H9 (cell line): ENCODE measurements at regions not wholly inside any gene's neighbourhood (a gene's known extent, or its start where the extent isn't known, plus 50 kb on each side); places are given as distances from the start of the nearest gene placed in this dataset.

Experiments
- DNase-seq: peaks from one replicate; pipeline ENCODE4 v3.0.0-alpha.2; 2017
- H2AFZ ChIP-seq: one replicate; pipeline ENCODE4 v1.6.1; 2013; ENCODE audit warnings: mild to moderate bottlenecking, low read length, control low read depth, moderate library complexity
- H2AK5ac ChIP-seq: 2 replicates; pipeline ENCODE4 v1.6.1; 2013; ENCODE audit warnings: low read length, control low read depth, mixed read lengths; ENCODE audit not compliant: insufficient read length
- H2BK120ac ChIP-seq: one replicate; pipeline ENCODE4 v1.6.1; 2013; ENCODE audit warnings: low read depth, mild to moderate bottlenecking, low read length, control low read depth, inconsistent platforms; ENCODE audit not compliant: poor library complexity, severe bottlenecking
- H2BK12ac ChIP-seq: 2 replicates; pipeline ENCODE4 v1.6.1; 2013; ENCODE audit warnings: low read length, control low read depth, mixed read lengths, low read depth; ENCODE audit not compliant: insufficient read length
- H2BK15ac ChIP-seq: 2 replicates; pipeline ENCODE4 v1.6.1; 2013; ENCODE audit warnings: low read depth, low read length, control low read depth
- H2BK20ac ChIP-seq: one replicate; pipeline ENCODE4 v1.6.1; 2013; ENCODE audit warnings: low read depth, mild to moderate bottlenecking, low read length, control low read depth, inconsistent platforms; ENCODE audit not compliant: poor library complexity, severe bottlenecking
- H2BK5ac ChIP-seq: 2 replicates; pipeline ENCODE4 v1.6.1; 2013; ENCODE audit warnings: low read length, control low read depth, mixed read lengths; ENCODE audit not compliant: insufficient read length
- H3K14ac ChIP-seq: 2 replicates; pipeline ENCODE4 v1.6.1; 2013; ENCODE audit warnings: low read length, control low read depth; ENCODE audit not compliant: insufficient read depth
- H3K18ac ChIP-seq: 2 replicates; pipeline ENCODE4 v1.6.1; 2013; ENCODE audit warnings: low read depth, mild to moderate bottlenecking, mixed read lengths, low read length, control low read depth; ENCODE audit not compliant: insufficient read length
- H3K23ac ChIP-seq: 2 replicates; pipeline ENCODE4 v1.6.1; 2013; ENCODE audit warnings: low read length, control low read depth, mixed read lengths, low read depth; ENCODE audit not compliant: insufficient read length
- H3K23me2 ChIP-seq: 2 replicates; pipeline ENCODE4 v1.6.1; 2013; ENCODE audit warnings: low read depth, mild to moderate bottlenecking, mixed read lengths, low read length, control low read depth; ENCODE audit not compliant: insufficient read length, poor library complexity, severe bottlenecking
- H3K27ac ChIP-seq: 2 replicates; pipeline ENCODE4 v1.5.1; 2013; ENCODE audit warnings: low read length, control low read depth, mixed read lengths, low read depth; ENCODE audit not compliant: insufficient read length
- H3K27me3 ChIP-seq: 2 replicates; pipeline ENCODE4 v1.6.1; 2013; ENCODE audit warnings: low read length, control low read depth, inconsistent platforms; ENCODE audit not compliant: insufficient read depth
- H3K4ac ChIP-seq: 2 replicates; pipeline ENCODE4 v1.6.1; 2013; ENCODE audit warnings: low read depth, mild to moderate bottlenecking, control low read depth, inconsistent platforms, low read length, moderate library complexity
- H3K4me1 ChIP-seq: 2 replicates; pipeline ENCODE4 v1.6.1; 2013; ENCODE audit warnings: low read length, control low read depth, inconsistent platforms; ENCODE audit not compliant: insufficient read depth
- H3K4me2 ChIP-seq: 2 replicates; pipeline ENCODE4 v1.6.1; 2013; ENCODE audit warnings: low read length, control low read depth, mixed read lengths; ENCODE audit not compliant: insufficient read length, insufficient read depth
- H3K56ac ChIP-seq: 2 replicates; pipeline ENCODE4 v1.6.1; 2013; ENCODE audit warnings: low read depth, mild to moderate bottlenecking, mixed read lengths, low read length, control low read depth; ENCODE audit not compliant: insufficient read length
- H3K79me1 ChIP-seq: 2 replicates; pipeline ENCODE4 v1.6.1; 2013; ENCODE audit warnings: low read depth, mild to moderate bottlenecking, moderate library complexity, low read length, control low read depth, inconsistent platforms; ENCODE audit not compliant: insufficient read depth, poor library complexity, severe bottlenecking
- H3K79me2 ChIP-seq: 2 replicates; pipeline ENCODE4 v1.6.1; 2013; ENCODE audit warnings: low read length, control low read depth, inconsistent platforms; ENCODE audit not compliant: insufficient read depth
- H3K9ac ChIP-seq: 2 replicates; pipeline ENCODE4 v1.6.1; 2013; ENCODE audit warnings: low read length, control low read depth, mixed read lengths; ENCODE audit not compliant: insufficient read length; ENCODE audit errors: extremely low read depth
- H3K9me3 ChIP-seq: one replicate; pipeline ENCODE4 v1.6.1; 2013; ENCODE audit warnings: low read depth, low read length, inconsistent platforms; ENCODE audit not compliant: control insufficient read depth
- H3T11ph ChIP-seq: one replicate; pipeline ENCODE4 v1.6.1; 2013; ENCODE audit warnings: mild to moderate bottlenecking, low read length, control low read depth, inconsistent platforms
- H4K20me1 ChIP-seq: one replicate; pipeline ENCODE4 v1.6.1; 2013; ENCODE audit not compliant: control insufficient read depth, insufficient read length, insufficient read depth
- H4K5ac ChIP-seq: 2 replicates; pipeline ENCODE4 v1.6.1; 2013; ENCODE audit warnings: low read depth, mild to moderate bottlenecking, mixed read lengths, low read length, control low read depth; ENCODE audit not compliant: insufficient read length
- H4K8ac ChIP-seq: replicated peaks from 2 replicates; pipeline ENCODE4 v1.6.1; 2013; ENCODE audit warnings: low read length, control low read depth, mixed read lengths, low read depth; ENCODE audit not compliant: insufficient read length
- H4K91ac ChIP-seq: 2 replicates; pipeline ENCODE4 v1.6.1; 2013; ENCODE audit warnings: low read depth, mild to moderate bottlenecking, moderate library complexity, mixed read lengths, low read length, control low read depth; ENCODE audit not compliant: insufficient read length
- H3K27ac Mint-ChIP-seq, 3 experiments: 2 replicates in 2 of 3; 3 replicates in 1 of 3; pipeline ENCODE4 v1.8.0; 2020 to 2021; ENCODE audit warnings: mixed read lengths in 3 of 3, mild to moderate bottlenecking in 1 of 3, moderate library complexity in 1 of 3
- H3K27me3 Mint-ChIP-seq: 2 replicates; pipeline ENCODE4 v1.8.0; 2021; ENCODE audit warnings: low read depth, mild to moderate bottlenecking, moderate library complexity, mixed read lengths
- H3K36me3 Mint-ChIP-seq, 3 experiments: 2 replicates in 2 of 3; 3 replicates in 1 of 3; pipeline ENCODE4 v1.8.0; 2020 to 2021; ENCODE audit warnings: low read depth in 3 of 3, mixed read lengths in 3 of 3; ENCODE audit not compliant: insufficient read depth in 1 of 3
- H3K4me1 Mint-ChIP-seq, 2 experiments: 2 replicates each; pipeline ENCODE4 v1.8.0; 2020; ENCODE audit warnings: mixed read lengths in 2 of 2
- H3K4me3 Mint-ChIP-seq, 2 experiments: 2 replicates in 1 of 2; 3 replicates in 1 of 2; pipeline ENCODE4 v1.8.0; 2020 to 2021; ENCODE audit warnings: mild to moderate bottlenecking in 2 of 2, mixed read lengths in 2 of 2, moderate library complexity in 1 of 2
- H3K9me3 Mint-ChIP-seq, 2 experiments: 2 replicates in 1 of 2; 3 replicates in 1 of 2; pipeline ENCODE4 v1.8.0; 2020; ENCODE audit warnings: mild to moderate bottlenecking in 2 of 2, mixed read lengths in 2 of 2, moderate library complexity in 1 of 2
- WGBS: extraction: QIAGEN DNeasy Blood & Tissue Kit; methylation state at CpG from one replicate; pipeline ENCODE4 v1.1.7; 2013; ENCODE audit warnings: missing lambda C conversion rate, low lambda C conversion rate, mixed read lengths; ENCODE audit not compliant: insufficient read length; ENCODE audit errors: extremely low coverage; 5-methylcytosine and 5-hydroxymethylcytosine counted together
- TF ChIP-seq, protein P1 (sequence below): fragments of 200-600 bp; sonication (generic); conservative IDR thresholded peaks from 3 replicates; pipeline ENCODE4 v1.8.0; 2021; ENCODE audit warnings: antibody characterized with exemption, mild to moderate bottlenecking

- Histone ChIP-seq H2AFZ (no peak overlapping the region), H3K18ac (no peak overlapping the region), H2BK120ac (no peak overlapping the region), H3K4me2 (no peak overlapping the region), H4K8ac (no peak overlapping the region), H3K9ac (no peak overlapping the region), H3K23ac (no peak overlapping the region), H3K9me3 (no peaks in the 10 kb centered on the region), H3K14ac (no peak overlapping the region), H2AK5ac (no peak overlapping the region), H3K4me1 (no peaks in the 10 kb centered on the region), H4K5ac (no peak overlapping the region), H4K91ac (no peak overlapping the region), H2BK20ac (no peak overlapping the region), H3K4ac (no peak overlapping the region), H2BK15ac (no peak overlapping the region), H3K27me3 (no peaks in the 10 kb centered on the region), H3T11ph (no peak overlapping the region), H2BK5ac (no peak overlapping the region), H4K20me1 (no peaks in the 10 kb centered on the region), H3K23me2 (no peaks in the 10 kb centered on the region), H3K56ac (no peak overlapping the region), H3K79me1 (no peaks in the 10 kb centered on the region), H3K79me2 (no peaks in the 10 kb centered on the region), H2BK12ac (no peak overlapping the region), H3K27ac (no peak overlapping the region)
- H3K9me3 Mint-ChIP-seq: no peaks in the 10 kb centered on the region
- TF ChIP-seq, protein P1, sequence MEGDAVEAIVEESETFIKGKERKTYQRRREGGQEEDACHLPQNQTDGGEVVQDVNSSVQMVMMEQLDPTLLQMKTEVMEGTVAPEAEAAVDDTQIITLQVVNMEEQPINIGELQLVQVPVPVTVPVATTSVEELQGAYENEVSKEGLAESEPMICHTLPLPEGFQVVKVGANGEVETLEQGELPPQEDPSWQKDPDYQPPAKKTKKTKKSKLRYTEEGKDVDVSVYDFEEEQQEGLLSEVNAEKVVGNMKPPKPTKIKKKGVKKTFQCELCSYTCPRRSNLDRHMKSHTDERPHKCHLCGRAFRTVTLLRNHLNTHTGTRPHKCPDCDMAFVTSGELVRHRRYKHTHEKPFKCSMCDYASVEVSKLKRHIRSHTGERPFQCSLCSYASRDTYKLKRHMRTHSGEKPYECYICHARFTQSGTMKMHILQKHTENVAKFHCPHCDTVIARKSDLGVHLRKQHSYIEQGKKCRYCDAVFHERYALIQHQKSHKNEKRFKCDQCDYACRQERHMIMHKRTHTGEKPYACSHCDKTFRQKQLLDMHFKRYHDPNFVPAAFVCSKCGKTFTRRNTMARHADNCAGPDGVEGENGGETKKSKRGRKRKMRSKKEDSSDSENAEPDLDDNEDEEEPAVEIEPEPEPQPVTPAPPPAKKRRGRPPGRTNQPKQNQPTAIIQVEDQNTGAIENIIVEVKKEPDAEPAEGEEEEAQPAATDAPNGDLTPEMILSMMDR: no peak
- H3K36me3 Mint-ChIP-seq: no peaks in the 10 kb centered on the region
- 0 out of 7 replicates have a peak overlapping the region, but pooled peaks of 1 of the 3 experiments have one; percentile 31 for H3K27ac Mint-ChIP-seq
- no CpG with 5 or more reads among the region's 3 CpGs for WGBS
- H3K27me3 Mint-ChIP-seq: no peaks in the 10 kb centered on the region
- no peak for DNase-seq
- no peaks in the 10 kb centered on the region for H3K4me1 Mint-ChIP-seq
- no peak overlapping the region for H3K4me3 Mint-ChIP-seq
Measured at GRCh38 chr3:168336276-168336675, 240.6 kb upstream of the GOLIM4 start.
